Natural killer cell (primary cell): ENCODE measurements at regions not wholly inside any gene's neighbourhood (a gene's known extent, or its start where the extent isn't known, plus 50 kb on each side); places are given as distances from the start of the nearest gene placed in this dataset.
"Not testable (repeated sequence)": the region's sequence is repeated elsewhere in the genome, so short reads cannot be mapped to it uniquely, and the experiment has no call there.

Source experiments
- ATAC-seq, 3 donors: fragments of 150-1000 bp in 2 of 3; fragments of 200-7000 bp in 1 of 3; cut with Tn5 transposase; 1 replicate in 1 of 3; 2 replicates in 2 of 3; pipeline ENCODE4 v1.10.0; 2021; ENCODE audit warnings: mild to moderate bottlenecking in 2 of 3, moderate library complexity in 2 of 3
- DNase-seq, 2 donors: peaks; one replicate each; pipeline versions ENCODE4 v3.0.0 to v3.0.0-alpha.2; 2013 to 2021; ENCODE audit warnings: mixed read lengths in 1 of 2
- H3K27ac ChIP-seq: one replicate; pipeline ENCODE4 v1.5.1; 2013; ENCODE audit warnings: mild to moderate bottlenecking, low read length
- H3K27me3 ChIP-seq: one replicate; pipeline ENCODE4 v1.6.1; 2013; ENCODE audit warnings: low read length; ENCODE audit not compliant: control insufficient read depth, insufficient read depth
- H3K36me3 ChIP-seq: one replicate; pipeline ENCODE4 v1.6.1; 2013; ENCODE audit warnings: low read length; ENCODE audit not compliant: control insufficient read depth, insufficient read depth
- H3K4me1 ChIP-seq: one replicate; pipeline ENCODE4 v1.6.1; 2013; ENCODE audit warnings: low read length; ENCODE audit not compliant: control insufficient read depth, insufficient read depth
- H3K4me3 ChIP-seq: one replicate; pipeline ENCODE4 v1.5.1; 2013; ENCODE audit warnings: low read length
- H3K9me3 ChIP-seq: one replicate; pipeline ENCODE4 v1.6.1; 2013; ENCODE audit warnings: low read length; ENCODE audit not compliant: control insufficient read depth, insufficient read depth
- H3K27ac Mint-ChIP-seq, 2 donors: one replicate each; pipeline ENCODE4 v1.8.0; 2022; ENCODE audit warnings: mild to moderate bottlenecking in 2 of 2, mixed read lengths in 2 of 2, moderate library complexity in 1 of 2
- H3K27me3 Mint-ChIP-seq, 2 donors: one replicate each; pipeline ENCODE4 v1.8.0; 2022; ENCODE audit warnings: low read depth in 2 of 2, mixed read lengths in 2 of 2
- H3K36me3 Mint-ChIP-seq: one replicate; pipeline ENCODE4 v1.8.0; 2022; ENCODE audit warnings: mixed read lengths
- H3K4me1 Mint-ChIP-seq, 2 donors: one replicate each; pipeline ENCODE4 v1.8.0; 2022; ENCODE audit warnings: mixed read lengths in 2 of 2
- H3K4me3 Mint-ChIP-seq: one replicate; pipeline ENCODE4 v1.8.0; 2022; ENCODE audit warnings: mild to moderate bottlenecking, moderate library complexity, mixed read lengths
- H3K9me3 Mint-ChIP-seq, 2 donors: one replicate each; pipeline ENCODE4 v1.8.0; 2022; ENCODE audit warnings: mixed read lengths in 2 of 2
- CTCF ChIP-seq: fragments of 200-600 bp; IDR thresholded peaks from one replicate; pipeline ENCODE4 v1.8.0; 2022; ENCODE audit warnings: antibody characterized with exemption
- WGBS: methylation state at CpG from one replicate; pipeline ENCODE4 v1.1.7; 2013; ENCODE audit warnings: missing lambda C conversion rate; ENCODE audit not compliant: insufficient coverage; 5-methylcytosine and 5-hydroxymethylcytosine counted together
- intact Hi-C: fragments of 100-400 bp; cut with micrococcal nuclease; formaldehyde crosslinking; loops from one replicate; pipeline ENCODE4 v1.14.2; 2022

DNA sequence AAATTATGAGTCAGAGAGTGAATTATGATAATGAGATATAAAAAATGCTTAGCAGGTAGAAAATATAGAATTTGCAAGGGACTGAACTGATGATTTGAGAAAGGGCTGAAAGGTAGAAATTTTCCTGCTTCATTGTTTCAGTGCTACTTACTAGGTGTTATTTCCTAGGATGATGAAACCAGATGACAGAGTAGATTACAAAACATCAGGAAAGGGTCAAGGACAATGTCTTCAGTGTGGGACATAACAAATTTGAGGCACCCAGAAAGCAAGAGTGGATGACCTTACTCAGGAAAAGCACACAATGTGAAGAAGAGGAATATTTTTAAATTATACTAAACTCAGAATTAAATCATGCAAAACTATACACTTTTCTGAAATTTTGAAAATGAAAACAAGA, 102.1 kb downstream of the SHCBP1 start:
- no peak for TF ChIP-seq CTCF
- no peak overlapping the region for H3K4me3 ChIP-seq
- H3K27ac Mint-ChIP-seq = no peak overlapping the region
- no peaks in the 10 kb centered on the region for H3K36me3 ChIP-seq
- H3K27ac ChIP-seq = no peak overlapping the region
- no peaks in the 10 kb centered on the region for H3K4me1 Mint-ChIP-seq
- intact Hi-C loops = no loop called here
- H3K9me3 Mint-ChIP-seq = peaks cover 6 to 10% of the 10 kb centered on the region in 2 donors
- DNase-seq = no peak
- H3K27me3 Mint-ChIP-seq = no peaks in the 10 kb centered on the region
- ATAC-seq = no peak
- no peak overlapping the region for H3K4me3 Mint-ChIP-seq
- H3K9me3 ChIP-seq = peaks cover 3% of the 10 kb centered on the region
- no peaks in the 10 kb centered on the region for H3K27me3 ChIP-seq
- no peaks in the 10 kb centered on the region for H3K4me1 ChIP-seq
- H3K36me3 Mint-ChIP-seq = no peaks in the 10 kb centered on the region

- no peak overlapping the region for H3K27ac Mint-ChIP-seq
- H3K9me3 Mint-ChIP-seq = peaks cover 8 to 12% of the 10 kb centered on the region in 2 donors
- no peaks in the 10 kb centered on the region for H3K27me3 Mint-ChIP-seq
- no peak for TF ChIP-seq CTCF
- ATAC-seq (no peak), DNase-seq (no peak)
- H3K9me3 ChIP-seq = no peaks in the 10 kb centered on the region
- no peaks in the 10 kb centered on the region for H3K36me3 ChIP-seq
- WGBS = no CpG with 5 or more reads among the region's 2 CpGs
- intact Hi-C loops = no loop called here
- peaks cover 8% of the 10 kb centered on the region for H3K36me3 Mint-ChIP-seq
- no peaks in the 10 kb centered on the region for H3K27me3 ChIP-seq
- no peak overlapping the region for H3K4me3 ChIP-seq
- no peaks in the 10 kb centered on the region for H3K4me1 Mint-ChIP-seq
- H3K4me3 Mint-ChIP-seq = no peak overlapping the region
- no peaks in the 10 kb centered on the region for H3K4me1 ChIP-seq
- no peak overlapping the region for H3K27ac ChIP-seq
Observed at GRCh38 chr16:46496701-46497100, 124.5 kb downstream of the SHCBP1 start.

- Histone ChIP-seq H3K27me3 (no peaks in the 10 kb centered on the region), H3K9me3 (peaks cover 18% of the 10 kb centered on the region), H3K27ac (no peak overlapping the region), H3K36me3 (no peaks in the 10 kb centered on the region), H3K4me1 (no peaks in the 10 kb centered on the region), H3K4me3 (no peak overlapping the region)
- no peaks in the 10 kb centered on the region for H3K4me1 Mint-ChIP-seq
- no peak overlapping the region for H3K27ac Mint-ChIP-seq
- no peak overlapping the region for H3K4me3 Mint-ChIP-seq
- H3K27me3 Mint-ChIP-seq = no peaks in the 10 kb centered on the region
- ATAC-seq (no peak), DNase-seq (no peak)
- intact Hi-C loops = no loop called here
- H3K9me3 Mint-ChIP-seq = peaks cover 11 to 31% of the 10 kb centered on the region in 2 donors
- peaks cover 12% of the 10 kb centered on the region for H3K36me3 Mint-ChIP-seq
- WGBS = 34% methylated on average over 4 of the region's 4 CpGs
- no peak for TF ChIP-seq CTCF
Observed at GRCh38 chr16:46482895-46483294, 138.3 kb downstream of the SHCBP1 start.

- Histone ChIP-seq H3K4me1 (no peaks in the 10 kb centered on the region), H3K27ac (no peak overlapping the region), H3K27me3 (no peaks in the 10 kb centered on the region), H3K36me3 (no peaks in the 10 kb centered on the region), H3K4me3 (no peak overlapping the region), H3K9me3 (peaks cover 16% of the 10 kb centered on the region)
- Mint-ChIP-seq H3K36me3 (peaks cover 8% of the 10 kb centered on the region), H3K27me3 (no peaks in the 10 kb centered on the region), H3K9me3 (peaks cover 24 to 31% of the 10 kb centered on the region in 2 donors), H3K27ac (no peak overlapping the region), H3K4me3 (no peak overlapping the region), H3K4me1 (no peaks in the 10 kb centered on the region)
- DNase-seq (no peak), ATAC-seq (no peak)
- no peak for TF ChIP-seq CTCF
- 74% methylated on average over 15 of the region's 15 CpGs for WGBS
- intact Hi-C loops = no loop called here
Observed at GRCh38 chr16:46466239-46466638, 154.9 kb downstream of the SHCBP1 start.

DNA sequence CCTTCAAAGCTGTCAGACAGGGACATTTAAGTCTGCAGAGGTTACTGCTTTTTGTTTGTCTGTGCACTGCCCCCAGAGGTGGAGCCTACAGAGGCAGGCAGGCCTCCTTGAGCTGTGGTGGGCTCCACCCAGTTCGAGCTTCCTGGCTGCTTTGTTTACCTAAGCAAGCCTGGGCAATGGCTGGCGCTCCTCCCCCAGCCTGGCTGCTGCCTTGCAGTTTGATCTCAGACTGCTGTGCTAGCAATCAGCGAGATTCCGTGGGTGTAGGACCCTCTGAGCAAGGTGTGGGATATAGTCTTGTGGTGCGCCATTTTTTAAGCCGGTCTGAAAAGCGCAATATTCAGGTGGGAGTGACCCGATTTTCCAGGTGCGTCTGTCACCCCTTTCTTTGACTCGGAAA, 166.4 kb downstream of the SHCBP1 start:
- H3K27ac Mint-ChIP-seq, DNase-seq, ATAC-seq, H3K27ac ChIP-seq, H3K4me3 Mint-ChIP-seq, H3K9me3 ChIP-seq, H3K4me1 ChIP-seq, H3K36me3 Mint-ChIP-seq, H3K36me3 ChIP-seq, H3K4me1 Mint-ChIP-seq, H3K4me3 ChIP-seq, H3K9me3 Mint-ChIP-seq, H3K27me3 ChIP-seq, H3K27me3 Mint-ChIP-seq, intact Hi-C loops: not testable (repeated sequence)
- WGBS = 65% methylated on average over 10 of the region's 10 CpGs
